Heart left ventricle (tissue), 16 donors: ENCODE measurements at regions not wholly inside any gene's neighbourhood (a gene's known extent, or its start where the extent isn't known, plus 50 kb on each side); places are given as distances from the start of the nearest gene placed in this dataset.

Experiments used
- ATAC-seq, 4 donors: fragments of 200-7000 bp; cut with Tn5 transposase; one replicate each; pipeline ENCODE4 v1.9.1; 2020 to 2022; ENCODE audit warnings: moderate library complexity in 4 of 4, mild to moderate bottlenecking in 3 of 4, moderate number of reproducible peaks in 1 of 4
- DNase-seq, 5 donors: peaks; one replicate each; pipeline ENCODE4 v3.0.0-alpha.2; 2020
- H3K27ac ChIP-seq, 12 donors: fragments of 200-600 bp; sonication (generic) in 4 of 12; one replicate each; pipeline versions ENCODE4 v1.5.0 to v1.8.0; 2016 to 2022; ENCODE audit warnings: mild to moderate bottlenecking in 2 of 12
- H3K27me3 ChIP-seq, 9 donors: fragments of 200-600 bp; sonication (generic) in 2 of 9; one replicate each; pipeline versions ENCODE4 v1.5.1 to v1.8.0; 2016 to 2022; ENCODE audit warnings: mild to moderate bottlenecking in 3 of 9
- H3K36me3 ChIP-seq, 9 donors: fragments of 200-600 bp; sonication (generic) in 2 of 9; one replicate each; pipeline versions ENCODE4 v1.5.0 to v1.8.0; 2018 to 2022; ENCODE audit warnings: mild to moderate bottlenecking in 2 of 9
- H3K4me1 ChIP-seq, 12 donors: fragments of 200-600 bp; sonication (generic) in 4 of 12; one replicate each; pipeline versions ENCODE4 v1.5.0 to v1.8.0; 2016 to 2022; ENCODE audit warnings: mild to moderate bottlenecking in 3 of 12
- H3K4me3 ChIP-seq, 12 donors: fragments of 200-600 bp; sonication (generic) in 4 of 12; one replicate each; pipeline versions ENCODE4 v1.5.0 to v1.8.0; 2017 to 2022; ENCODE audit warnings: mild to moderate bottlenecking in 9 of 12, moderate library complexity in 4 of 12
- H3K9me3 ChIP-seq, 12 donors: fragments of 200-600 bp; sonication (generic) in 4 of 12; one replicate each; pipeline versions ENCODE4 v1.5.0 to v1.8.0; 2016 to 2022; ENCODE audit warnings: mild to moderate bottlenecking in 1 of 12
- POLR2A ChIP-seq, 2 donors: fragments of 450-650 bp; IDR thresholded peaks; one replicate each; pipeline ENCODE4 v1.6.1; 2017; ENCODE audit warnings: antibody characterized with exemption in 2 of 2, mild to moderate bottlenecking in 2 of 2, moderate library complexity in 2 of 2
- WGBS, 4 donors: extraction: QIAGEN DNeasy Blood & Tissue Kit in 2 of 4; methylation state at CpG; one replicate each; pipeline versions ENCODE4 v1.1.5 to v1.1.7; 2013 to 2018; 5-methylcytosine and 5-hydroxymethylcytosine counted together
- intact Hi-C, 10 donors: fragments of 100-400 bp; cut with DNase I; formaldehyde crosslinking; loops; one replicate each; pipeline versions ENCODE4 v1.11.1 to v1.14.2; 2022
- TF ChIP-seq, protein P1 (sequence below), 12 donors: fragments of 200-600 bp; sonication (generic) in 4 of 12; IDR thresholded peaks; one replicate each; pipeline versions ENCODE4 v1.5.0 to v1.8.0; 2018 to 2022; ENCODE audit warnings: antibody characterized with exemption in 12 of 12, mild to moderate bottlenecking in 5 of 12
- donor health status: ischemic (EF 13 %, LVEDD 7.1; RV severe dilation, severe dysfunction).
- donor health status: healthy with polysubstance abuse.
- donor health status: DM: no; HTN: yes; CAD: no.
- donor health status: DM: no; HTN: no; CAD: no.
- donor health status: ischemic (EF 25% LVEDD 6.9; RV normal size, moderate dysfunction).
- donor health status: ischemic (EF 25% LVEDD 5.7; RV mildly dilated, moderate dysfunction).
- donor health status: healthy.
- donor health status: DM: yes; HTN: yes; CAD: no.
- donor health status: ischemic (EF 35%, LVEDD 5.7; RV mildly dilated, moderate dysfunction).
- donor health status: nonischemic (EF 11% LVEDD 7.7; RV severe dilation, severe dysfunction).
- donor health status: DM: yes; HTN: yes; CAD: no.
- donor health status: PGD.
- donor health status: ischemic (EF 29% LVEDD 5.4; RV normal size, mild dysfunction).
- donor health status: nonischemic (EF 23%, LVEDD 6.1; RV moderate dilation, normal function).

DNA sequence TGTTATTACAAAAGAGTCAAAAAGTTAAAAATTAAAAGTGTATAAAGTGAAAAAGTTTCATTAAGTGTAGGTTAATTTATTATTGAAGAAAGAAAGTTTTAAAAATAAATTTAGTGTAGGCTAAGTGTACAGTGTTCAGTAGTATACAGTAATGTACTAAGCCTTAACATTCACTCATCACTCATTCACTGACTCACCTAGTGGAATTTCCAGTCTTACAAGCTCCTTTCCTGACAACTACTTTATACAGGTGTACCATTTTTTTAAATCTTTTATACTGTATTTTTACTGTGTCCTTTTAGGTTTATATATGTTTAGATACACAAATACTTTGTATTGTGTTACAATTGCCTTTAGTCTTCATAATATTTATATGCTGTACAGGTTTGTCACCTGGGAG is 530.2 kb upstream of the FAM174A start:
- Histone ChIP-seq H3K36me3 (no peaks in the 10 kb centered on the region), H3K27ac (no peak overlapping the region), H3K9me3 (no peaks in the 10 kb centered on the region), H3K27me3 (no peaks in the 10 kb centered on the region), H3K4me3 (no peak overlapping the region), H3K4me1 (no peaks in the 10 kb centered on the region)
- TF ChIP-seq, protein P1, sequence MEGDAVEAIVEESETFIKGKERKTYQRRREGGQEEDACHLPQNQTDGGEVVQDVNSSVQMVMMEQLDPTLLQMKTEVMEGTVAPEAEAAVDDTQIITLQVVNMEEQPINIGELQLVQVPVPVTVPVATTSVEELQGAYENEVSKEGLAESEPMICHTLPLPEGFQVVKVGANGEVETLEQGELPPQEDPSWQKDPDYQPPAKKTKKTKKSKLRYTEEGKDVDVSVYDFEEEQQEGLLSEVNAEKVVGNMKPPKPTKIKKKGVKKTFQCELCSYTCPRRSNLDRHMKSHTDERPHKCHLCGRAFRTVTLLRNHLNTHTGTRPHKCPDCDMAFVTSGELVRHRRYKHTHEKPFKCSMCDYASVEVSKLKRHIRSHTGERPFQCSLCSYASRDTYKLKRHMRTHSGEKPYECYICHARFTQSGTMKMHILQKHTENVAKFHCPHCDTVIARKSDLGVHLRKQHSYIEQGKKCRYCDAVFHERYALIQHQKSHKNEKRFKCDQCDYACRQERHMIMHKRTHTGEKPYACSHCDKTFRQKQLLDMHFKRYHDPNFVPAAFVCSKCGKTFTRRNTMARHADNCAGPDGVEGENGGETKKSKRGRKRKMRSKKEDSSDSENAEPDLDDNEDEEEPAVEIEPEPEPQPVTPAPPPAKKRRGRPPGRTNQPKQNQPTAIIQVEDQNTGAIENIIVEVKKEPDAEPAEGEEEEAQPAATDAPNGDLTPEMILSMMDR (IDR thresholded peaks at IDR 0.05), result no peak
- TF ChIP-seq POLR2A (IDR thresholded peaks at IDR 0.05), result no peak
- intact Hi-C loops, result no loop called here
- ATAC-seq (no peak), DNase-seq (no peak)

GRCh38 chr5:99998319-99998718 is 536.9 kb upstream of the FAM174A start:
- Histone ChIP-seq H3K4me3 (no peak overlapping the region), H3K27me3 (no peaks in the 10 kb centered on the region), H3K27ac (no peak overlapping the region), H3K4me1 (no peaks in the 10 kb centered on the region), H3K36me3 (no peaks in the 10 kb centered on the region), H3K9me3 (no peaks in the 10 kb centered on the region)
- WGBS, 4 donors, result 19 to 25% (median 23%) methylated on average over 2 of the region's 2 CpGs
- no peak for DNase-seq
- no peak for TF ChIP-seq POLR2A (IDR thresholded peaks at IDR 0.05)
- TF ChIP-seq, protein P1 (IDR thresholded peaks at IDR 0.05), result no peak
- ATAC-seq, result no peak
- intact Hi-C loops, result no loop called here

DNA sequence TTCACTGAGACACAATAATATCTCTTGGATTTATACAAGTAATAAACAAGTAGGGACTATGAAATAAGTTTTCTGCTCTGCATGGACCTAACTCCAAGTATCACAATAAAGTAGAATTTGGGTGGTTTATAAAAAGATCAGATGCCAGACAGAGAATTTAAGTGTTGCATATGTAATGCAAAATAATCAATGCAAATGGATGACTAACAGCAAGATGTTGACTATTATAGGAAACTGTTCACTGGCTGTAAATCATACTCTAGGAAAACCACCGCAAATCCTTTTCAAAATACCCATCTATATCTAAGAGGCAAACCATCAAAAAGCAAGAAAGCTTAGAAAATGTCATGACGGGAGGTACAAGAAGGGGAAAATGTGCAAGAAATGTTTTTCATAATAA is 539.8 kb upstream of the FAM174A start:
- Histone ChIP-seq H3K27ac (no peak overlapping the region), H3K27me3 (no peaks in the 10 kb centered on the region), H3K36me3 (no peaks in the 10 kb centered on the region), H3K4me3 (no peak overlapping the region), H3K4me1 (no peaks in the 10 kb centered on the region), H3K9me3 (no peaks in the 10 kb centered on the region)
- DNase-seq (no peak), ATAC-seq (no peak)
- WGBS, 4 donors, result 80 to 86% (median 82%) methylated on average over 2 of the region's 2 CpGs
- no peak for TF ChIP-seq POLR2A (IDR thresholded peaks at IDR 0.05)
- TF ChIP-seq, protein P1 (IDR thresholded peaks at IDR 0.05), result no peak
- intact Hi-C loops, result no loop called here

- no peak for TF ChIP-seq POLR2A (IDR thresholded peaks at IDR 0.05)
- TF ChIP-seq, protein P1 (IDR thresholded peaks at IDR 0.05), result no peak
- Histone ChIP-seq H3K4me3 (no peak overlapping the region), H3K9me3 (no peaks in the 10 kb centered on the region), H3K27ac (no peak overlapping the region), H3K27me3 (no peaks in the 10 kb centered on the region), H3K4me1 (no peaks in the 10 kb centered on the region), H3K36me3 (no peaks in the 10 kb centered on the region)
- ATAC-seq, result no peak
- DNase-seq, result no peak
- intact Hi-C loops, result no loop called here
- WGBS, 4 donors, result 61 to 71% (median 66%) methylated on average over 4 of the region's 4 CpGs
Measured at GRCh38 chr5:99973779-99974178, 561.4 kb upstream of the FAM174A start.
